MCF 10A (cell line): ENCODE measurements at regions not wholly inside any gene's neighbourhood (a gene's known extent, or its start where the extent isn't known, plus 50 kb on each side); places are given as distances from the start of the nearest gene placed in this dataset.
A peak's percentile ranks its signal among the peaks of the same experiment; 100 is the strongest.

Experiments
- BruUV-seq: library from RNA; stranded (reverse); fragments of 400-500 nt; replicated peaks from 2 replicates; lab custom pipeline; 2021; lab: Mats Ljungman, UMichigan
- CTCF ChIA-PET: fragments of 300-600 bp; sonication (Branson Sonifier 250); formaldehyde crosslinking; extraction: SDS; loops from one replicate; lab custom pipeline; 2021; ENCODE audit warnings: antibody characterized with exemption, inconsistent platforms; lab: Yijun Ruan, JAX
- POLR2A ChIA-PET: fragments of 300-600, 350-650 bp; sonication (Branson Sonifier 250); formaldehyde crosslinking; extraction: SDS; loops from one replicate; lab custom pipeline; 2020; ENCODE audit warnings: antibody characterized with exemption, inconsistent platforms; lab: Yijun Ruan, JAX
- DNase-seq: peaks from one replicate; pipeline ENCODE4 v3.0.0-alpha.2; 2018; ENCODE audit not compliant: unreplicated experiment
- H3K27ac Mint-ChIP-seq: one replicate; pipeline ENCODE4 v1.8.0; 2022; ENCODE audit warnings: mild to moderate bottlenecking, low read depth, mixed read lengths; ENCODE audit not compliant: unreplicated experiment
- H3K27me3 Mint-ChIP-seq: one replicate; pipeline ENCODE4 v1.8.0; 2022; ENCODE audit warnings: mixed read lengths; ENCODE audit not compliant: insufficient read depth, unreplicated experiment
- H3K36me3 Mint-ChIP-seq: one replicate; pipeline ENCODE4 v1.8.0; 2022; ENCODE audit warnings: mild to moderate bottlenecking, moderate library complexity, mixed read lengths; ENCODE audit not compliant: insufficient read depth, unreplicated experiment
- H3K4me1 Mint-ChIP-seq: one replicate; pipeline ENCODE4 v1.8.0; 2022; ENCODE audit warnings: mixed read lengths; ENCODE audit not compliant: insufficient read depth, unreplicated experiment
- H3K4me3 Mint-ChIP-seq: one replicate; pipeline ENCODE4 v1.8.0; 2022; ENCODE audit warnings: mild to moderate bottlenecking, moderate library complexity, mixed read lengths; ENCODE audit not compliant: unreplicated experiment
- H3K9me3 Mint-ChIP-seq: one replicate; pipeline ENCODE4 v1.8.0; 2022; ENCODE audit warnings: mixed read lengths; ENCODE audit not compliant: unreplicated experiment
- intact Hi-C: fragments of 100-400 bp; cut with micrococcal nuclease; formaldehyde crosslinking; loops from 2 replicates; pipeline ENCODE4 v1.14.1; 2022
- TF ChIP-seq, protein P1 (sequence below): fragments of 200-600 bp; IDR thresholded peaks from one replicate; pipeline ENCODE4 v1.8.0; 2022; ENCODE audit warnings: antibody characterized with exemption, mild to moderate bottlenecking; ENCODE audit not compliant: unreplicated experiment

DNA sequence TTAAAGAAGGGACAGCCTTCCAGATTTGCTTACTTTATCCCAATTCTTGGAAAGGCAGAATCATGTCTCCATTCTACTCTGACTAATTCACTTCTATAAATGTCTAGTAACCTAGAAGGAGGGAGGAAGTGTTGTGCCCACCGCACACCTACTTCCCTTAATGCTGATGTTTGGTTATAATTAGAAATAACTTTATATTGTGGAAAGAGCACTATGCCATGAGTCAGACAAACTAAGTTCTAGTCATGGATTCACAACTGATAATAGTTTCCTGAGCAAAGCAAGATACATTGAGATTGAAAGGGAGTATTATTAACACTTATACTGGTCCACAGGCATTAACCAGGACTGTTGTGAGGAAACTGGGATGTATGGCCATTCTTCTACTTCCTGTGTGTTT is 345.9 kb upstream of the RPS23 start:
- Mint-ChIP-seq H3K36me3 (no peaks in the 10 kb centered on the region), H3K27ac (no peak overlapping the region), H3K9me3 (peaks cover 3% of the 10 kb centered on the region), H3K4me3 (no peak overlapping the region), H3K27me3 (no peaks in the 10 kb centered on the region), H3K4me1 (peaks cover 5% of the 10 kb centered on the region)
- TF ChIP-seq, protein P1, sequence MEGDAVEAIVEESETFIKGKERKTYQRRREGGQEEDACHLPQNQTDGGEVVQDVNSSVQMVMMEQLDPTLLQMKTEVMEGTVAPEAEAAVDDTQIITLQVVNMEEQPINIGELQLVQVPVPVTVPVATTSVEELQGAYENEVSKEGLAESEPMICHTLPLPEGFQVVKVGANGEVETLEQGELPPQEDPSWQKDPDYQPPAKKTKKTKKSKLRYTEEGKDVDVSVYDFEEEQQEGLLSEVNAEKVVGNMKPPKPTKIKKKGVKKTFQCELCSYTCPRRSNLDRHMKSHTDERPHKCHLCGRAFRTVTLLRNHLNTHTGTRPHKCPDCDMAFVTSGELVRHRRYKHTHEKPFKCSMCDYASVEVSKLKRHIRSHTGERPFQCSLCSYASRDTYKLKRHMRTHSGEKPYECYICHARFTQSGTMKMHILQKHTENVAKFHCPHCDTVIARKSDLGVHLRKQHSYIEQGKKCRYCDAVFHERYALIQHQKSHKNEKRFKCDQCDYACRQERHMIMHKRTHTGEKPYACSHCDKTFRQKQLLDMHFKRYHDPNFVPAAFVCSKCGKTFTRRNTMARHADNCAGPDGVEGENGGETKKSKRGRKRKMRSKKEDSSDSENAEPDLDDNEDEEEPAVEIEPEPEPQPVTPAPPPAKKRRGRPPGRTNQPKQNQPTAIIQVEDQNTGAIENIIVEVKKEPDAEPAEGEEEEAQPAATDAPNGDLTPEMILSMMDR, result no peak
- BruUV-seq, result no TSS peak
- intact Hi-C loops, result no loop called here
- CTCF ChIA-PET, result interaction anchor here (0.7 kb wide), 1 partner anchor 287 kb away, joined by 3 read pairs; no protein-coding TSS in a partner anchor
- POLR2A ChIA-PET, result no interaction called here
- no peak for DNase-seq

DNA sequence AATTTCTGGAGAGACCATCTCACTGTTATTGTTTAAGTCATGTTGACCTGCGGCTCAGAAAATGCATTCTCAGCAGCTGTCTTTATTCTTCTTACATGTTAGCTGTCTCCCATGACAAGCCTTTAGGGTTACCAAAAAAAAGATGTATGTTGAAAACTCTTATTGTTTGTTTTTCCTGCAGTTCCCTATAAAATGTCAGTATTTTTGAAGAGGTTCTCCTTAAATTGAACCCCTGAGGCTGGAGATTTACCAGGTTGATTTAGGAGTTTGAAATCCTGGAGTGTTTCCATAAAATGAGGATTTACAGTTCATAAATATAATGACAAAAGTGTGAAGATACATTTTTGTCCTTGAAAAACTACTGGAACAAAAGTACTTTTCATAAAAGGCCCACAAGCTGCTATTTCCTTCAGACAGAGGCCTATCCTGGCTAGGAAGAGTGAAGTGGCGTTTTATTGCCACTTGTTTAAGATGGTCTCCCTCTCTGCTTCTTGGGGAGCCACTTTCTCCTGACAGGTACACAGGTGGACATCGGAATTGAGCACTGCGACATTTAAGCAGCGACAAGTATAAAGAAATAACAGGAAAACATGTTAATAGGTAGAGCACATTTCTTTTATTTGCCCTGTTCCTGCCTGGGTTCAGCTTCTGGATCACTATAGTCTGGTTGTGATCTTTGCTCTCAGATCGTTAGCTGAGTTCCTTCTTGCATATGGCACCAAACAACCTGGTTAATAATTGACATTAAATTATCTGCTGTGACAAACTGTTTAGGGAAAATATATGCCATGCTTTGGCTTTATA is 344.8 kb upstream of the RPS23 start:
- Mint-ChIP-seq H3K9me3 (peaks cover 10% of the 10 kb centered on the region), H3K36me3 (no peaks in the 10 kb centered on the region), H3K4me1 (no peaks in the 10 kb centered on the region), H3K4me3 (no peak overlapping the region), H3K27me3 (no peaks in the 10 kb centered on the region), H3K27ac (no peak overlapping the region)
- no TSS peak for BruUV-seq
- ChIA-PET POLR2A (no interaction called here), CTCF (interaction anchor here (0.6 kb wide), 1 partner anchor 1704 kb away, joined by 3 read pairs; no protein-coding TSS in a partner anchor)
- TF ChIP-seq, protein P1, result no peak
- intact Hi-C loops, result no loop called here
- no peak for DNase-seq

DNA sequence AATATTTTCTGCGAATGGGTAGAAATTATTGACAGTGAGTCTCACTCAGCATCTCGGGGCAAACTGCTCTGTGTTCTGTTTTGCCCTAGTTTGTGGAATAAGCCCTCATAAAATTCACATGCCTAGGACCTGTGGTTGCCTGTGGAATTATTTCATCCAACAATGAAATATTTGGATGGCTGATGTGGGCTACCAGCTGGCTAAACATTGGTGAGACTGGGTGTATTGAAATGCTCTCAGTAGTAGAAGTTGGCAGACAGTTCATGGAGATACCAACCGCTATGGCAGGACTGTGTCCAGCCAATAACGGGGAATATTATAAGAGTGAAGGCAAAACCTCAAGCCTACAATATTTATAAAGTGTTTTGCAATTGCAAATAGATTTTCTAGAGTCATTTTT is 344.1 kb upstream of the RPS23 start:
- Mint-ChIP-seq H3K36me3 (no peaks in the 10 kb centered on the region), H3K27me3 (no peaks in the 10 kb centered on the region), H3K4me3 (no peak overlapping the region), H3K9me3 (peaks cover 10% of the 10 kb centered on the region), H3K27ac (no peak overlapping the region), H3K4me1 (no peaks in the 10 kb centered on the region)
- no peak for DNase-seq
- intact Hi-C loops, result no loop called here
- TF ChIP-seq, protein P1, result no peak
- BruUV-seq, result no TSS peak
- ChIA-PET POLR2A (no interaction called here), CTCF (interaction anchor here (0.6 to 0.8 kb wide), 3 partner anchors 45 to 258 kb away, joined by 3 read pairs; no protein-coding TSS in a partner anchor)

DNA sequence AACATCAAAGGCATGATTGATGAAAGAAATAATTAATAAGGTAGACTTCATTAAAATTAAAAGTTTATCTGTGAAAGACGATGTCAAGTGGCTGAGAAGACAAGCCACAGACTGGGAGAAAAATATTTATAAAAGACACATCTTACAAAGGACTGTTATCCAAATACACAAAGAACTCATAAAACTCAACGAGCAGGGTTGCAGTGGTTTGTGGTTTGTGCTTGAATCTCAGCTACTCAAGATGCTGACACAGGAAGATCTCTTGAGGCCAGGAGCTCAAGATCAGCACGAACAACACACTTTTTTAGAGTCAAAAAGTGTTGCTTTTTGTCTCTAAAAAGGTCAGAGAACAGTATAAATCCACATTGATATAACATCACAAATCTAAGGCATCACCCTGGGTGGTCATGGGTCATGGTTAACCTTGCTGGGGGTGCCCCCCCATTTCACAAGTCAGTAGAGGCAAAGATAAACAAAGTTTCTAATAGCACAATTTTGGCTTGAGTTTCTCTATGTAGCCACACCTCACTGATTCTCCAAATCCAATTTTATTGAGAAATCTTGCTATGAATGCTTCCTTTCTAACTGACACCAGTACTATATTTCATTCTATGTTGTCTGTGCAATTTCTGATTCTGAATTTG is 342.9 kb upstream of the RPS23 start:
- H3K4me1 Mint-ChIP-seq, result no peaks in the 10 kb centered on the region
- POLR2A ChIA-PET, result no interaction called here
- H3K9me3 Mint-ChIP-seq, result peaks cover 10% of the 10 kb centered on the region
- TF ChIP-seq, protein P1, result no peak
- CTCF ChIA-PET, result interaction anchor here (0.7 to 0.9 kb wide), 3 partner anchors 63 to 200 kb away, joined by 3 read pairs; no protein-coding TSS in a partner anchor
- H3K27me3 Mint-ChIP-seq, result no peaks in the 10 kb centered on the region
- peak; percentile 9 for DNase-seq
- no peaks in the 10 kb centered on the region for H3K36me3 Mint-ChIP-seq
- H3K27ac Mint-ChIP-seq, result no peak overlapping the region
- no TSS peak for BruUV-seq
- no peak overlapping the region for H3K4me3 Mint-ChIP-seq
- intact Hi-C loops, result no loop called here
